Endothelial cell (in vitro differentiated cells): ENCODE measurements at regions not wholly inside any gene's neighbourhood (a gene's known extent, or its start where the extent isn't known, plus 50 kb on each side); places are given as distances from the start of the nearest gene placed in this dataset.

Source experiments
- DNase-seq: peaks from one replicate; pipeline ENCODE4 v3.0.0; 2021; ENCODE audit warnings: low spot score
- H3K27ac Mint-ChIP-seq: one replicate; pipeline ENCODE4 v1.8.0; 2021; ENCODE audit warnings: mixed read lengths, inconsistent platforms; ENCODE audit not compliant: unreplicated experiment
- H3K27me3 Mint-ChIP-seq: one replicate; pipeline ENCODE4 v1.8.0; 2021; ENCODE audit warnings: mild to moderate bottlenecking, moderate library complexity, mixed read lengths, inconsistent platforms; ENCODE audit not compliant: unreplicated experiment
- H3K36me3 Mint-ChIP-seq: one replicate; pipeline ENCODE4 v1.8.0; 2021; ENCODE audit warnings: mild to moderate bottlenecking, low read depth, mixed read lengths, inconsistent platforms; ENCODE audit not compliant: unreplicated experiment
- H3K4me1 Mint-ChIP-seq: one replicate; pipeline ENCODE4 v1.8.0; 2021; ENCODE audit warnings: mild to moderate bottlenecking, mixed read lengths, inconsistent platforms; ENCODE audit not compliant: unreplicated experiment
- H3K4me3 Mint-ChIP-seq: one replicate; pipeline ENCODE4 v1.8.0; 2021; ENCODE audit warnings: mild to moderate bottlenecking, mixed read lengths, inconsistent platforms; ENCODE audit not compliant: unreplicated experiment
- H3K9me3 Mint-ChIP-seq: one replicate; pipeline ENCODE4 v1.8.0; 2021; ENCODE audit warnings: mixed read lengths, inconsistent platforms; ENCODE audit not compliant: unreplicated experiment
- TF ChIP-seq, protein P1 (sequence below): fragments of 200-600 bp; sonication (generic); IDR thresholded peaks from one replicate; pipeline ENCODE4 v1.5.0; 2021; ENCODE audit warnings: antibody characterized with exemption; ENCODE audit not compliant: unreplicated experiment

GRCh38 chr5:2387634-2388325 is 363.7 kb downstream of the IRX2 start:
- H3K27me3 Mint-ChIP-seq = peaks cover 3% of the 10 kb centered on the region

DNA sequence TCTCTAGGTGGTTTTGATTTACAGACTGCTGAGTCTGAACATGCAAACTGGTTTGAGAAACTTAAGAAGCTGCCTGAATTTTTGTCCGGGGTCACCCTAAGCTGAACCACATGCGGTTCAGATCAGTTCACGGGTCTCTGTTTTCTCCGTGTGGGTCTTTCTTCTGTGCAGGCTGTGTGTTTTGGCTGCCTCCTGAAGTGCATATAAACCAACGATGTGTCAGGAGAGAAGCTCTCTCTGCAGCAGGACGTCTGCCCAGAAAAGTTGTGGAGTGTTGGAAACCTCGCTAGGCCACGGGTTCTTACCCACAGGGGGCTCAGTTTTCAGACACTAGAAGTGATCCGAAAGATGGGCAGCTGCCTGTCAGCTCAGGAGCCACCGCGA is 364.2 kb downstream of the IRX2 start:
- Mint-ChIP-seq H3K36me3 (no peaks in the 10 kb centered on the region), H3K27ac (no peak overlapping the region), H3K4me1 (no peaks in the 10 kb centered on the region), H3K27me3 (peaks cover 3% of the 10 kb centered on the region), H3K9me3 (peaks cover 10% of the 10 kb centered on the region), H3K4me3 (no peak overlapping the region)
- no peak for DNase-seq
- TF ChIP-seq, protein P1, sequence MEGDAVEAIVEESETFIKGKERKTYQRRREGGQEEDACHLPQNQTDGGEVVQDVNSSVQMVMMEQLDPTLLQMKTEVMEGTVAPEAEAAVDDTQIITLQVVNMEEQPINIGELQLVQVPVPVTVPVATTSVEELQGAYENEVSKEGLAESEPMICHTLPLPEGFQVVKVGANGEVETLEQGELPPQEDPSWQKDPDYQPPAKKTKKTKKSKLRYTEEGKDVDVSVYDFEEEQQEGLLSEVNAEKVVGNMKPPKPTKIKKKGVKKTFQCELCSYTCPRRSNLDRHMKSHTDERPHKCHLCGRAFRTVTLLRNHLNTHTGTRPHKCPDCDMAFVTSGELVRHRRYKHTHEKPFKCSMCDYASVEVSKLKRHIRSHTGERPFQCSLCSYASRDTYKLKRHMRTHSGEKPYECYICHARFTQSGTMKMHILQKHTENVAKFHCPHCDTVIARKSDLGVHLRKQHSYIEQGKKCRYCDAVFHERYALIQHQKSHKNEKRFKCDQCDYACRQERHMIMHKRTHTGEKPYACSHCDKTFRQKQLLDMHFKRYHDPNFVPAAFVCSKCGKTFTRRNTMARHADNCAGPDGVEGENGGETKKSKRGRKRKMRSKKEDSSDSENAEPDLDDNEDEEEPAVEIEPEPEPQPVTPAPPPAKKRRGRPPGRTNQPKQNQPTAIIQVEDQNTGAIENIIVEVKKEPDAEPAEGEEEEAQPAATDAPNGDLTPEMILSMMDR = no peak

More at GRCh38 chr5:2387634-2388325, 363.7 kb downstream of the IRX2 start:
- Mint-ChIP-seq H3K4me3 (no peak overlapping the region), H3K9me3 (peaks cover 10% of the 10 kb centered on the region), H3K4me1 (no peaks in the 10 kb centered on the region), H3K36me3 (no peaks in the 10 kb centered on the region), H3K27ac (no peak overlapping the region)
- no peak for DNase-seq
- TF ChIP-seq, protein P1 = no peak

- Mint-ChIP-seq H3K4me3 (no peak overlapping the region), H3K4me1 (no peaks in the 10 kb centered on the region), H3K27me3 (peaks cover 3% of the 10 kb centered on the region), H3K9me3 (peaks cover 10% of the 10 kb centered on the region), H3K27ac (no peak overlapping the region), H3K36me3 (no peaks in the 10 kb centered on the region)
- DNase-seq = no peak
- TF ChIP-seq, protein P1 = no peak
These were observed 365.7 kb downstream of the IRX2 start for GRCh38 chr5:2385818-2386217.

GRCh38 chr5:2383698-2384065 is 367.8 kb downstream of the IRX2 start:
- no peak overlapping the region for H3K4me3 Mint-ChIP-seq
- TF ChIP-seq, protein P1 = no peak
- H3K27ac Mint-ChIP-seq = no peak overlapping the region
- H3K36me3 Mint-ChIP-seq = no peaks in the 10 kb centered on the region
- H3K4me1 Mint-ChIP-seq = no peaks in the 10 kb centered on the region
- DNase-seq = no peak
- H3K27me3 Mint-ChIP-seq = peaks cover 1% of the 10 kb centered on the region
- H3K9me3 Mint-ChIP-seq = peaks cover 5% of the 10 kb centered on the region

DNA sequence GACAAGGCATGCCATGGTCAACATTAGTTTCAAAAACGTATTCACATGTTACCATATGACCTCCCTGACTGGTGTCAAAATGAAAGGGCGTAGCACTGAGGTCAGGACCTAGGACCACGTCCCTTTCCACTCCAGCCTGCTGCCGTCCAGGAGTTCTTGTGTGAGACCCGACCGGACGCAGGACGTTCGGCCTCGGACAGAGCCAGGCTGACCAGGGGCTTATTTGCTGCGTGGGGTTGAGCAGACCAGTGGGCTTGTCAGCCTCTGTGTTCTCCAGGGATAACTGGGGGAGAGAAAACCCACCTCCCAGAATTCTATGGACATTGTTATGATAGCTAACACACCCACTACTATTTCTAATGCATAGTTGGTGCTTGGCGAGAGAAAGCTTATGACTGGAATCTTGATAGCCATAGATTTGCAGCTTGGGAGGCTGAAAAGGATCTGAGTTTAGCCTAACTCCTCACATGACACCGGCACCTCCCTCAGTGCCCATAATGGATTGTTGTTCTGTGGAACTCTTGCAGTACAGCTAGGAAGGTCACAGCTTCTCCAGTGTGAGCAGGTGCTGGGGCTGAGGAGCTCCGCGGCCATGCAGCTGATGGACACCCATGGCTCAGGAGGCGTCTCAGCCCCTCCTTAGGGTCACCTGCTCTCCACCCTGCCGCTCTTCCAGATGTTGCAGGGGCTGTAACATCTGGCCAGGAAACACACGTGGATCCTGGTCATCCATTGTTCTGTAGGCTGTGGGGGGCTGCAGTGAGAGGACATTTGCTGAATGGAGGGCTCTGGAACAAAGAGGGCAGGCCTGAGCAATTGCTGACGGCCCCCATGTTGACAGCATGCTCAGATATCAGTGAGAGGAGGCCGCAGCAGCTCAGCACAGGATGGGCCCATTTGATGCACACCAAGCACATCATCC is 368.4 kb downstream of the IRX2 start:
- no peak overlapping the region for H3K4me3 Mint-ChIP-seq
- H3K27ac Mint-ChIP-seq = no peak overlapping the region
- H3K9me3 Mint-ChIP-seq = peaks cover 5% of the 10 kb centered on the region
- no peak for DNase-seq
- no peaks in the 10 kb centered on the region for H3K4me1 Mint-ChIP-seq
- H3K27me3 Mint-ChIP-seq = peaks cover 1% of the 10 kb centered on the region
- no peaks in the 10 kb centered on the region for H3K36me3 Mint-ChIP-seq
- TF ChIP-seq, protein P1 = no peak
